Mammary epithelial cell (primary cell): ENCODE measurements at regions not wholly inside any gene's neighbourhood (a gene's known extent, or its start where the extent isn't known, plus 50 kb on each side); places are given as distances from the start of the nearest gene placed in this dataset.

Experiments used
- CTCF ChIP-seq, 2 donors: IDR thresholded peaks in 1 of 2; conservative IDR thresholded peaks in 1 of 2; 2 replicates each; pipeline ENCODE4 v1.5.1; 2011 to 2012; ENCODE audit warnings: inconsistent platforms in 2 of 2, low read length in 2 of 2, mild to moderate bottlenecking in 2 of 2, control low read depth in 1 of 2, low read depth in 1 of 2; ENCODE audit not compliant: insufficient read depth in 1 of 2; ENCODE audit errors: extremely low read depth in 1 of 2
- EZH2 ChIP-seq: IDR thresholded peaks from 2 replicates; pipeline ENCODE4 v1.6.1; 2012; ENCODE audit warnings: low read length, inconsistent platforms, borderline replicate concordance

GRCh38 chr9:105912157-105912862 is 218.0 kb downstream of the TMEM38B start:
- TF ChIP-seq CTCF (conservative IDR thresholded peaks at IDR 0.05 in 1 of 2, IDR thresholded peaks at IDR 0.05 in 1 of 2; ENCODE audit: extremely low read depth in 1 of 2, insufficient read depth in 1 of 2, low read depth in 1 of 2, low read length in 2 of 2) (no peak), EZH2 (no peak)
